HCT116 (cell line): ENCODE measurements at regions not wholly inside any gene's neighbourhood (a gene's known extent, or its start where the extent isn't known, plus 50 kb on each side); places are given as distances from the start of the nearest gene placed in this dataset.

Experiments used
- ATAC-seq: fragments of 200-7000 bp; cut with Tn5 transposase; 2 replicates; pipeline ENCODE4 v1.9.1; 2020; ENCODE audit warnings: mild to moderate bottlenecking, moderate library complexity
- BruUV-seq: library from RNA; stranded (reverse); fragments of 400-500 nt; replicated peaks from 2 replicates; lab custom pipeline; 2021; lab: Mats Ljungman, UMichigan
- CTCF ChIA-PET: fragments of 300-600 bp; sonication (Branson Sonifier 250); formaldehyde crosslinking; loops from one replicate; lab custom pipeline; 2021; ENCODE audit warnings: antibody characterized with exemption; lab: Charles Lee
- POLR2A ChIA-PET: fragments of 300-600, 350-600 bp; sonication (Branson Sonifier 250); formaldehyde crosslinking; loops from one replicate; lab custom pipeline; 2021; ENCODE audit warnings: antibody characterized with exemption; lab: Charles Lee
- RAD21 ChIA-PET, 2 experiments: fragments of 300-600 bp; sonication (Branson Sonifier 250); formaldehyde crosslinking; loops; one replicate each; lab custom pipeline; 2023; ENCODE audit warnings: low total read pairs in 2 of 2; ENCODE audit not compliant: uncharacterized antibody in 2 of 2, unreplicated experiment in 2 of 2, low non-redundant PET in 1 of 2; lab: Charles Lee
- DNase-seq: peaks from one replicate; pipeline ENCODE4 v3.0.0-alpha.2; 2010; ENCODE audit warnings: low read depth, low spot score
- H2AFZ ChIP-seq: fragments of 200-600 bp; shearing (Covaris generic), sonication (generic); 2 replicates; pipeline ENCODE4 v1.6.1; 2017; ENCODE audit warnings: low read depth, mixed run types, mixed read lengths, antibody characterized with exemption, low read length; ENCODE audit not compliant: poor library complexity, severe bottlenecking
- H3K27ac ChIP-seq: 2 replicates; pipeline ENCODE4 v1.5.1; 2012; ENCODE audit warnings: low read depth, low read length
- H3K27me3 ChIP-seq: fragments of 200-600 bp; sonication (generic); 2 replicates; pipeline ENCODE4 v1.6.1; 2016; ENCODE audit warnings: mixed run types, low read length, mixed read lengths; ENCODE audit not compliant: insufficient read depth
- H3K36me3 ChIP-seq, 2 experiments: fragments of 200-500 bp in 1 of 2; fragments of 200-600 bp in 1 of 2; sonication (Bioruptor generic) in 1 of 2; sonication (generic) in 1 of 2; 2 replicates each; pipeline versions ENCODE4 v1.5.1 to v1.6.1; 2014 to 2016; ENCODE audit warnings: low read length in 2 of 2, inconsistent platforms in 1 of 2, mixed read lengths in 1 of 2, mixed run types in 1 of 2; ENCODE audit not compliant: insufficient read depth in 2 of 2, control insufficient read depth in 1 of 2
- H3K4me1 ChIP-seq, 2 experiments: fragments of 200-600 bp in 1 of 2; sonication (generic) in 1 of 2; 2 replicates each; pipeline versions ENCODE4 v1.5.1 to v1.6.1; 2012 to 2017; ENCODE audit warnings: low read length in 2 of 2, inconsistent platforms in 1 of 2, mild to moderate bottlenecking in 1 of 2, mixed read lengths in 1 of 2, mixed run types in 1 of 2, moderate library complexity in 1 of 2; ENCODE audit not compliant: insufficient read depth in 2 of 2, control insufficient read depth in 1 of 2
- H3K4me2 ChIP-seq: fragments of 200-600 bp; sonication (generic); 2 replicates; pipeline ENCODE4 v1.6.1; 2017; ENCODE audit warnings: mixed run types, low read length, mixed read lengths
- H3K4me3 ChIP-seq, 2 experiments: fragments of 200-600 bp in 1 of 2; sonication (generic) in 1 of 2; replicated peaks in 1 of 2; 2 replicates each; pipeline ENCODE4 v1.5.1; 2011 to 2016; ENCODE audit warnings: low read length in 2 of 2, control low read depth in 1 of 2, low read depth in 1 of 2, mild to moderate bottlenecking in 1 of 2, mixed read lengths in 1 of 2, mixed run types in 1 of 2
- H3K79me2 ChIP-seq: fragments of 200-600 bp; sonication (generic); 2 replicates; pipeline ENCODE4 v1.6.1; 2017; ENCODE audit warnings: mild to moderate bottlenecking, mixed run types, low read length, moderate library complexity, mixed read lengths; ENCODE audit not compliant: insufficient read depth
- H3K9ac ChIP-seq: fragments of 200-600 bp; sonication (generic); 2 replicates; pipeline ENCODE4 v1.6.1; 2016; ENCODE audit warnings: low read length, mixed read lengths
- H3K9me2 ChIP-seq: fragments of 200-600 bp; sonication (generic), shearing (Covaris generic); 2 replicates; pipeline ENCODE4 v1.6.1; 2017; ENCODE audit warnings: mixed run types, mild to moderate bottlenecking, moderate library complexity; ENCODE audit not compliant: insufficient read depth
- H3K9me3 ChIP-seq, 2 experiments: fragments of 200-500 bp in 1 of 2; fragments of 200-600 bp in 1 of 2; sonication (Bioruptor generic) in 1 of 2; sonication (generic) in 1 of 2; 2 replicates each; pipeline ENCODE4 v1.6.1; 2014 to 2017; ENCODE audit warnings: low read length in 2 of 2, mixed read lengths in 2 of 2, inconsistent platforms in 1 of 2, low read depth in 1 of 2, mild to moderate bottlenecking in 1 of 2, mixed run types in 1 of 2, moderate library complexity in 1 of 2; ENCODE audit not compliant: control insufficient read depth in 1 of 2, insufficient read depth in 1 of 2
- H4K20me1 ChIP-seq: fragments of 200-600 bp; sonication (generic), shearing (Covaris generic); 2 replicates; pipeline ENCODE4 v1.6.1; 2017; ENCODE audit warnings: mixed run types, mild to moderate bottlenecking, moderate library complexity; ENCODE audit not compliant: insufficient read depth
- CBX3 ChIP-seq: IDR thresholded peaks from 2 replicates; pipeline ENCODE4 v1.6.1; 2012; ENCODE audit warnings: low read depth
- CEBPB ChIP-seq: IDR thresholded peaks from 2 replicates; pipeline ENCODE4 v1.6.1; 2012; ENCODE audit warnings: low read depth
- ELF1 ChIP-seq: IDR thresholded peaks from 2 replicates; pipeline ENCODE4 v1.6.1; 2012; ENCODE audit warnings: low read depth, borderline replicate concordance
- EZH2 ChIP-seq: fragments of 200-600 bp; sonication (generic); IDR thresholded peaks from 2 replicates; pipeline ENCODE4 v1.6.1; 2017; ENCODE audit warnings: antibody characterized with exemption, mixed run types
- EZH2phosphoT487 ChIP-seq: fragments of 200-600 bp; IDR thresholded peaks from 2 replicates; pipeline ENCODE4 v1.6.1; 2018; ENCODE audit warnings: antibody characterized with exemption, borderline replicate concordance
- FOSL1 ChIP-seq: IDR thresholded peaks from 2 replicates; pipeline ENCODE4 v1.6.1; 2012; ENCODE audit warnings: low read depth
- JUND ChIP-seq: IDR thresholded peaks from 2 replicates; pipeline ENCODE4 v1.6.1; 2012
- POLR2A ChIP-seq: IDR thresholded peaks from 2 replicates; pipeline ENCODE4 v1.7.0; 2011; ENCODE audit warnings: borderline replicate concordance; ENCODE audit not compliant: insufficient read depth, insufficient read length; ENCODE audit errors: extremely low read depth
- SP1 ChIP-seq: IDR thresholded peaks from 2 replicates; pipeline ENCODE4 v1.6.1; 2012; ENCODE audit warnings: low read depth
- SRF ChIP-seq: IDR thresholded peaks from 2 replicates; pipeline ENCODE4 v1.6.1; 2012; ENCODE audit warnings: low read depth
- TCF7L2 ChIP-seq: IDR thresholded peaks from 2 replicates; pipeline ENCODE4 v1.7.0; 2011; ENCODE audit warnings: borderline replicate concordance, inconsistent platforms; ENCODE audit not compliant: insufficient read depth, insufficient read length; ENCODE audit errors: extremely low read depth
- ZFX ChIP-seq: fragments of 450-650 bp; IDR thresholded peaks from 2 replicates; pipeline ENCODE4 v1.6.1; 2017
- ZNF274 ChIP-seq: fragments of 200-500 bp; sonication (Bioruptor generic); IDR thresholded peaks from 2 replicates; pipeline ENCODE4 v1.6.1; 2014; ENCODE audit warnings: mild to moderate bottlenecking, low read depth, low read length, inconsistent platforms
- intact Hi-C: fragments of 100-400 bp; cut with micrococcal nuclease; formaldehyde crosslinking; loops from 2 replicates; pipeline ENCODE4 v1.10.0; 2022
- TF ChIP-seq, protein P1 (sequence below): IDR thresholded peaks from 2 replicates; pipeline ENCODE4 v1.6.1; 2012; ENCODE audit warnings: low read depth
- TF ChIP-seq, protein P2 (sequence below): IDR thresholded peaks from 2 replicates; pipeline ENCODE4 v1.6.1; 2011; ENCODE audit warnings: mild to moderate bottlenecking, low read length, moderate library complexity; ENCODE audit not compliant: insufficient replicate concordance; ENCODE audit errors: extremely low read depth
- TF ChIP-seq, protein P3 (sequence below): IDR thresholded peaks from 2 replicates; pipeline ENCODE4 v1.6.1; 2012
- TF ChIP-seq, protein P4 (sequence below): IDR thresholded peaks from 2 replicates; pipeline ENCODE4 v1.6.1; 2012
- TF ChIP-seq, protein P5 (sequence below), 3 experiments: fragments of 200-600 bp in 1 of 3; sonication (generic) in 1 of 3; IDR thresholded peaks in 2 of 3; conservative IDR thresholded peaks in 1 of 3; 2 replicates each; pipeline ENCODE4 v1.5.1; 2012 to 2017; ENCODE audit warnings: low read depth in 2 of 3, low read length in 2 of 3, antibody characterized with exemption in 1 of 3, borderline replicate concordance in 1 of 3, control low read depth in 1 of 3, mild to moderate bottlenecking in 1 of 3, mixed read lengths in 1 of 3, mixed run types in 1 of 3, moderate library complexity in 1 of 3; ENCODE audit not compliant: insufficient read depth in 1 of 3

DNA sequence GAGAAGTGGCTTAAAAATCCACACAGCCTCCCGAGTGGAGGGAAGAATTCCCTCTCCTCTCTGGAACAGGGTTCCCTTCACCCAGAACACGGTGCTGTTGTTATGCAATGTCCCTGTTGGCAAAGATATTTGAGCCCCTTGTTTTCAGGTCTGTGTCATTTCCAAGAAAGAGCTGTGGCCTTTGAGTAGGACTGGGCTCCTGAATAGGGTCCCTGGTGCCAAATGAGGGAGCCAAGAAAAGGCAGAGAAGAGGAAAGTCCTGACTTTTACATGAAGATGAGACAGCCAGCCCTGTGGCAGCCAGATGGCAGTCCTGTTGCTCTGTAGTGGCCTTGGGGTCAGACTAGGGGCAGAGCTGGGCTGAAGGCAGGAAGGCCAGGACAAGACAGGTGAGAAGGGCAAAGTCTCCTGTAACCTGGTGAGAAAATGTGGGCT is 51.2 kb upstream of the ELF5 start:
- no peaks in the 10 kb centered on the region for H3K79me2 ChIP-seq
- ATAC-seq = peak; percentile 57

More for the DNA sequence above, 51.2 kb upstream of the ELF5 start:
- Histone ChIP-seq H3K36me3 (no peaks in the 10 kb centered on the region), H3K9ac (peak overlapping the region; percentile 29), H3K4me1 (peaks cover 14 to 30% of the 10 kb centered on the region in 2 experiments), H3K27ac (no peak overlapping the region), H3K4me2 (peak overlapping the region; percentile 71), H3K27me3 (no peaks in the 10 kb centered on the region), H4K20me1 (no peaks in the 10 kb centered on the region), H3K4me3 (peak overlapping the region in 1 of 2 experiments; percentile 46; a peak in 2 of 4 replicates), H2AFZ (peak overlapping the region; percentile 75), H3K9me2 (no peaks in the 10 kb centered on the region), H3K9me3 (no peaks in the 10 kb centered on the region)
- no TSS peak for BruUV-seq
- TF ChIP-seq, protein P1, sequence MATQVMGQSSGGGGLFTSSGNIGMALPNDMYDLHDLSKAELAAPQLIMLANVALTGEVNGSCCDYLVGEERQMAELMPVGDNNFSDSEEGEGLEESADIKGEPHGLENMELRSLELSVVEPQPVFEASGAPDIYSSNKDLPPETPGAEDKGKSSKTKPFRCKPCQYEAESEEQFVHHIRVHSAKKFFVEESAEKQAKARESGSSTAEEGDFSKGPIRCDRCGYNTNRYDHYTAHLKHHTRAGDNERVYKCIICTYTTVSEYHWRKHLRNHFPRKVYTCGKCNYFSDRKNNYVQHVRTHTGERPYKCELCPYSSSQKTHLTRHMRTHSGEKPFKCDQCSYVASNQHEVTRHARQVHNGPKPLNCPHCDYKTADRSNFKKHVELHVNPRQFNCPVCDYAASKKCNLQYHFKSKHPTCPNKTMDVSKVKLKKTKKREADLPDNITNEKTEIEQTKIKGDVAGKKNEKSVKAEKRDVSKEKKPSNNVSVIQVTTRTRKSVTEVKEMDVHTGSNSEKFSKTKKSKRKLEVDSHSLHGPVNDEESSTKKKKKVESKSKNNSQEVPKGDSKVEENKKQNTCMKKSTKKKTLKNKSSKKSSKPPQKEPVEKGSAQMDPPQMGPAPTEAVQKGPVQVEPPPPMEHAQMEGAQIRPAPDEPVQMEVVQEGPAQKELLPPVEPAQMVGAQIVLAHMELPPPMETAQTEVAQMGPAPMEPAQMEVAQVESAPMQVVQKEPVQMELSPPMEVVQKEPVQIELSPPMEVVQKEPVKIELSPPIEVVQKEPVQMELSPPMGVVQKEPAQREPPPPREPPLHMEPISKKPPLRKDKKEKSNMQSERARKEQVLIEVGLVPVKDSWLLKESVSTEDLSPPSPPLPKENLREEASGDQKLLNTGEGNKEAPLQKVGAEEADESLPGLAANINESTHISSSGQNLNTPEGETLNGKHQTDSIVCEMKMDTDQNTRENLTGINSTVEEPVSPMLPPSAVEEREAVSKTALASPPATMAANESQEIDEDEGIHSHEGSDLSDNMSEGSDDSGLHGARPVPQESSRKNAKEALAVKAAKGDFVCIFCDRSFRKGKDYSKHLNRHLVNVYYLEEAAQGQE = no peak
- TF ChIP-seq EZH2phosphoT487 (no peak), ZFX (no peak), CEBPB (no peak), ZNF274 (no peak), SRF (no peak), FOSL1 (no peak), SP1 (no peak), CBX3 (no peak), EZH2 (no peak), ELF1 (no peak), JUND (no peak), TCF7L2 (no peak), POLR2A (no peak)
- TF ChIP-seq, protein P2, sequence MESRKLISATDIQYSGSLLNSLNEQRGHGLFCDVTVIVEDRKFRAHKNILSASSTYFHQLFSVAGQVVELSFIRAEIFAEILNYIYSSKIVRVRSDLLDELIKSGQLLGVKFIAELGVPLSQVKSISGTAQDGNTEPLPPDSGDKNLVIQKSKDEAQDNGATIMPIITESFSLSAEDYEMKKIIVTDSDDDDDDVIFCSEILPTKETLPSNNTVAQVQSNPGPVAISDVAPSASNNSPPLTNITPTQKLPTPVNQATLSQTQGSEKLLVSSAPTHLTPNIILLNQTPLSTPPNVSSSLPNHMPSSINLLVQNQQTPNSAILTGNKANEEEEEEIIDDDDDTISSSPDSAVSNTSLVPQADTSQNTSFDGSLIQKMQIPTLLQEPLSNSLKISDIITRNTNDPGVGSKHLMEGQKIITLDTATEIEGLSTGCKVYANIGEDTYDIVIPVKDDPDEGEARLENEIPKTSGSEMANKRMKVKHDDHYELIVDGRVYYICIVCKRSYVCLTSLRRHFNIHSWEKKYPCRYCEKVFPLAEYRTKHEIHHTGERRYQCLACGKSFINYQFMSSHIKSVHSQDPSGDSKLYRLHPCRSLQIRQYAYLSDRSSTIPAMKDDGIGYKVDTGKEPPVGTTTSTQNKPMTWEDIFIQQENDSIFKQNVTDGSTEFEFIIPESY = no peak
- TF ChIP-seq, protein P3, sequence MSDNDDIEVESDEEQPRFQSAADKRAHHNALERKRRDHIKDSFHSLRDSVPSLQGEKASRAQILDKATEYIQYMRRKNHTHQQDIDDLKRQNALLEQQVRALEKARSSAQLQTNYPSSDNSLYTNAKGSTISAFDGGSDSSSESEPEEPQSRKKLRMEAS = no peak
- TF ChIP-seq, protein P4, sequence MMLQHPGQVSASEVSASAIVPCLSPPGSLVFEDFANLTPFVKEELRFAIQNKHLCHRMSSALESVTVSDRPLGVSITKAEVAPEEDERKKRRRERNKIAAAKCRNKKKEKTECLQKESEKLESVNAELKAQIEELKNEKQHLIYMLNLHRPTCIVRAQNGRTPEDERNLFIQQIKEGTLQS = no peak
- TF ChIP-seq, protein P5, sequence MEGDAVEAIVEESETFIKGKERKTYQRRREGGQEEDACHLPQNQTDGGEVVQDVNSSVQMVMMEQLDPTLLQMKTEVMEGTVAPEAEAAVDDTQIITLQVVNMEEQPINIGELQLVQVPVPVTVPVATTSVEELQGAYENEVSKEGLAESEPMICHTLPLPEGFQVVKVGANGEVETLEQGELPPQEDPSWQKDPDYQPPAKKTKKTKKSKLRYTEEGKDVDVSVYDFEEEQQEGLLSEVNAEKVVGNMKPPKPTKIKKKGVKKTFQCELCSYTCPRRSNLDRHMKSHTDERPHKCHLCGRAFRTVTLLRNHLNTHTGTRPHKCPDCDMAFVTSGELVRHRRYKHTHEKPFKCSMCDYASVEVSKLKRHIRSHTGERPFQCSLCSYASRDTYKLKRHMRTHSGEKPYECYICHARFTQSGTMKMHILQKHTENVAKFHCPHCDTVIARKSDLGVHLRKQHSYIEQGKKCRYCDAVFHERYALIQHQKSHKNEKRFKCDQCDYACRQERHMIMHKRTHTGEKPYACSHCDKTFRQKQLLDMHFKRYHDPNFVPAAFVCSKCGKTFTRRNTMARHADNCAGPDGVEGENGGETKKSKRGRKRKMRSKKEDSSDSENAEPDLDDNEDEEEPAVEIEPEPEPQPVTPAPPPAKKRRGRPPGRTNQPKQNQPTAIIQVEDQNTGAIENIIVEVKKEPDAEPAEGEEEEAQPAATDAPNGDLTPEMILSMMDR (IDR thresholded peaks at IDR 0.05 in 2 of 3, conservative IDR thresholded peaks at IDR 0.05 in 1 of 3; ENCODE audit: borderline replicate concordance in 1 of 3, insufficient read depth in 1 of 3, low read depth in 2 of 3, low read length in 2 of 3) = no peak
- RAD21 ChIA-PET = no interaction called here
- CTCF ChIA-PET = interaction anchor here (0.8 to 2.3 kb wide), 4 partner anchors 9 to 334 kb away, joined by 3 to 13 read pairs (median 4); no protein-coding TSS in a partner anchor
- DNase-seq = no peak
- POLR2A ChIA-PET = no interaction called here
- intact Hi-C loops = no loop called here
